ENCODE measurements at regions not wholly inside any gene's neighbourhood (a gene's known extent, or its start where the extent isn't known, plus 50 kb on each side); places are given as distances from the start of the nearest gene placed in this dataset.
"Not testable (repeated sequence)": the region's sequence is repeated elsewhere in the genome, so short reads cannot be mapped to it uniquely, and the experiment has no call there.

DNA sequence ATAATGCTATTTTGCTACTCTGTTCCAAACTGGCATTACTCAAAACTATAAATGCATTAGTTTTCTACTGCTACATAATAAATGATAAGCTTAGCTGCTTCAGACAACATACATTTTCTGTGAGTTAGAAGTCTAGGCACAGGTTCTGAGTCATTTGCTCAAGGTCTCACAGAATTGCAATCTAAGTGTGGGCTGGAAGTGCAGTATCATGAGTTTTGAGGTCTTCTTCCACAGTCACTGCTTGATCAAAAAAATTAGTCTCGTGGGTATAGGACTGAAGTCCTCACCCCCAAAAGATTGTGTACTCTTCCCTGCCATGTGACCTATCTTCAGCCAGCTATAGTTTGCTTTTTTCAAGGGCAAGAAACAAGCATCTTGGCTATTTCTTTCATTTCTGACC is 676.9 kb downstream of the ADCYAP1 start:
- DNase-seq: no peak

DNA sequence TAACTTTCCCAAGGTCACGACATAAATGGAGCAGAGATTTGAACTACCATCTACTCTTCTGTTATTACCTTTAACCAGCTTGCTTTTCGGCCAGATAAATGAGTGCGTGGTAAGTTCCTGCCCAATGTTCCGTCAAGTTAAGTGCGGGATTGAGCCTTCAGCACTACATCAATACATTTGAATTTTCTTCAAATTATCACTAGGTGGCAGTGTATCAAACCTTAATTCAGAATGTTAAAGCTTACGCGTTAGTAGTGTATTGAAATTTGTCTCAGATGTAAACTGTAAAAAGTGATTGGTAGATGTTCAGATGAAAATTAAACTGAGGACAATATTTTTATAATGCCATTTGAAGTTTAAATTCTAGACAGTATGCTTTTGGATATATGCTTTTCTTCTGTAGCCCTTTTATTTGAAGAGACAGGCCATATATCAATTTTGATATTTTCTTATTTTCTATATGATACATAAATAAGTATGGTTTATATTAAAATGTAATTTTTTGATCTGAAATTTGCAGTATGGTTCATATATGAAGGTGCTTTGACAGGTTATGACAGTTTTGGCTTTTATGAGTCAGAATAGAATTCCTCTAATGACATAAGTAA is 681.3 kb downstream of the ADCYAP1 start:
- DNase-seq: peak; percentile 3

DNA sequence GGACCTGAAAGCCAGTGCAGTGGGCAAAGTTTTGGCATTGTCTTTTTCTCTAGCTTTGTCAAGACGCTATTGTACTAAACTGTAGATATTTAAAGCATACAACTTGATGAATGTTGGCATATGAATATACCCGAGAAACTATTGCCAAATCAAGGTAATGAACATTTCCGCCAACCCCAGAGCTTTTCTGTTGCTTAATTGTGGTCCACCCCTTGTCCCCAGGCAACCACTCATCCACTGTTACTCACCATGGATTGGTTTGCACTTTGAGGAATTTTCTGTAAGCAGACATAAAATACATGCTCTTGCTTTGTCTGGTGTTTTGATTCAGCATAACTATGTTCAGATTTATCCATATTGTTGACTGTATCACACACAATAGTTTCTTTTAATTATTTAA is 688.4 kb downstream of the ADCYAP1 start:
- no peak for DNase-seq

DNA sequence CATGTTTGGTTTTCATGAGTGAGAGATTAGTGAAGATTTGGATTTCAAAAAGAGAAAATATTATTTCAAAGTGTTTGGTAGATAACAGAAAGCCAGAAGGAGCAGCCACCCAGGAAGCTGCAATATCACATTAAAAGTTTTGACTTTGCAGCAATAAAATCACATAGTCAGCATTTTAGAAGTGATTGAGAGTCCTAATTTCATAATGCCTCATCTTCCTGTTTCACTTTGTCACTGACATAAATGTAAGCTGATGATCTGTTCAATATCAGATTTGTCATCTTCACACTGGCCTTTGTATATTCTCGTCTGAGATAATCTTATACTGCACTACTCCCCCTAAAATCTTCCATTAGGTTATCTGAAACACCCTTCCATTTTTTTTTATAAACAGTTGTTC is 690.5 kb downstream of the ADCYAP1 start:
- no peak for DNase-seq

DNA sequence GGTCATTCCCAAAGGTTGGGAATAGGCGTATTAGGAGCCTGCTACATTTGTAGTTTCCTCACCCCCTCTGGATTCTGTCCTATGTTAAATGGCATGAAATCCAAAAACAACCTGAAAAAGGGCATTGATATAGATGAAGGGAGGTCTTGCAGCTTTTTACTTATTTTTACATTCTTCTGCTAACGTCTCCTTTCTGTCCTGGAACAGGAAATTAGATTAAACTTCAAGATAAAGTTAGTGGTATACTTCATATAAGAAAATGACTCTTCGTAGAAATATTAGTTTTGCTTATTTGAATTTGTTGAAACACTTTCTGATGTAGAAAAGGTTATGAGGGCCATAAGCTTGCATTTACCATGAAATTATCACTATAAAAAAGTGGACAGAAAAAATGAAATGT is 694.5 kb downstream of the ADCYAP1 start:
- no peak for DNase-seq

DNA sequence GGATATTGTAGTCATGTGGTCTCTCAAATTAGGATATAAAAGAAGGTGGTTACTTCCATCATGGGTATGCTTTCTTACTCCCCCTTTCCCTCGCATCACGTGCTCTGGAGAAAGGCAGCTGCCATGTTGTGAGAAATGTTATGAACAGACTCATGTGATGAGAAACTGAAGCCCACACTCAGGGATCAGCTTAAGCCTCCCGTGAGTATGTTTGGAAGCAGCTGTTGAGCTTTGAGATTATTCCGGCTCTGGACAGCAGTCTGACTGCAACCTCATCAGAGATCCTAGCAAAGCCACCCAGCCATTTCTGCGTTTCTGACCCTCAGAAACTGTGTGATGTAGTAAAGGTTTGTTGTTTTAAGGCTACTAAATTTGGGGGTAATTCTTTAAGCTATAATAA is 700.1 kb downstream of the ADCYAP1 start:
- no peak for DNase-seq

DNA sequence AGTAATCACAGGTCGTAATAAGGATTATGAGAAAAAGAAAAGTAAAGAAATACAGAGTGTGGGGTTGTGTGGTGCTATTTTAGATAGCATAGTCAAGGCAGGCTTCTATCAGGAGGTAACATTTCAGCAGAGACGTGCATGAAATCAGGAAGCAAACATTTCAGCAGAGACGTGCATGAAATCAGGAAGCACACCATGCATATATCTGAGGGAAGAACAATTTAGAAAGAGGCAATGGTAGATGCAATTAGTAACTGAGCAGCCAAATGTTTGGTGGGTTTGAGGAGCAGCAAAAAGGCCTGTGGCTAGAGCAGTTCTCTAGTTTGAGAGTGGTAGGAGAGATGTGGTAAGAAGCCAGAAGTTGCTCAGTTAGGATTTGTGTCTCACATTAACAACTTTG is 713.7 kb downstream of the ADCYAP1 start:
- no peak for DNase-seq

DNA sequence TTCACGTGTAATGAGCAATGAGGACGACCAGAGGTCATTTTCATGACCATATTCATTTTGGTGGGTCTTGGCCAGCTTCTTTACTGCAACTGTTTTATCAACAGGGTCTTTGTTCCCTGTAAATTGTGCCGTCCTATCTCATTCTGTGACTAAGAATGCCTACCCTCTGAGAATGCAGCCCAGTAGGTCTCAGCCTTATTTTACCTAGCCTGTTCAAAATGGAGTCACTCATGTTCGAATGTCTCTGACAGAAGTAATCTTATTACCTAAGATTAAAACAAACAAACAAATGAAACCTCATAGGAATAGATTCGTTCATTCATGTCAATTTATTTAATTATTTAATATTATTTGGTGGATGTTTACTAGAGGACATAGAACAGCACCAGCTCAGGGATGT is 714.8 kb downstream of the ADCYAP1 start:
- no peak for DNase-seq

DNA sequence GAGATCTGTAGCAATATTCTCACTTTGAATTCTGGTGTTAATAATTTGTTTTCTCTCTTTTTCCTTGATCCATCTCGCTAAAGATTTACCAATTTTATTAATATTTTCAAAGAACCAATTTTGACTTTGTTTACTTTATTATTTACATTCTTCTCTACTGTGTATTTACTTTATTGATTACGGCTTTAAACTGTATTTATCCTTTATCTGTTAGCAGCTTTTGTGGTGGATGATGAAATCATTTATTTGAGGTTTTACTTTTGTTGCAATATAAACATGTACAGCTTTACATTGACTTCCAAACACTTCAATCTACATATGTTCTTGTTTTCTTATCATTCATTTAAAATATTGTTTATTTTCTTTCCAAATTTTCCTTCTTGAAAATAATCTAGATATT is 719.9 kb downstream of the ADCYAP1 start:
- DNase-seq: no peak

DNA sequence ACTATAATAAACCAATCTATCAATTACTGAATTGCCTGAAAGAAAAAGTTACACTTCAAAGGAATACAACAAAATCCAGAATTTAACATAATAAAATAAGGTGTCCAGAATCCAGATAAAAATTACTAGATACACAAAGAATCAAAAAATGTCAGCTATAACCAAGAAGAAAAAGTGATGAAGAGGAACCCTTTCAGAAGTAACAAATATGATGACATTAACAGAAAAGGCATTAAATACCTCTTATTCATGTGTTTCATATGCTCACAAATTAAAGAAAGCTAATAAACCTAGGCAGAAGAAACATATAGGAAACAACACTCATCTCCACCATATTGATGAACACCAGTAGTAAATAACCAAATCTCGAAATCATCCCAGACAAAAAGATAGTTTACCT is 722.8 kb downstream of the ADCYAP1 start:
- no peak for DNase-seq

DNA sequence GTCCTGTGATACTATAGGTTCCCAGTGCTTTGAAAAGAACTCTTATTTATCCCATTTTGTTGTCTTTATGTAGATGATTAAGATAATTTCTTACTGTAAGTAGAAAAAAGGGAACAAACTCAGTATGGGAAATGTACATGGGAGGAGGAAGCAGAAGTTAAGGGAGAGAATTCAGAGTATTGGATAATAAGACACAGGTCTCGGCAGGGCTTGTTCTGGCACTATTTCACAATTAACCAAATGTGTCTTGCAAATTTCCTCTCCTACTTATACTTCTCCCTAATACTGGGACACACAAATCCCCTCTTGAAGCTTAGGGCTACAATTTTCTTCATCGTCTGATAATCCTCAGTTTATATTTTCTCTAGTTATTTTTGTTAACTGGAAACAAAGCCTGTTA is 744.0 kb downstream of the ADCYAP1 start:
- DNase-seq: no peak

DNA sequence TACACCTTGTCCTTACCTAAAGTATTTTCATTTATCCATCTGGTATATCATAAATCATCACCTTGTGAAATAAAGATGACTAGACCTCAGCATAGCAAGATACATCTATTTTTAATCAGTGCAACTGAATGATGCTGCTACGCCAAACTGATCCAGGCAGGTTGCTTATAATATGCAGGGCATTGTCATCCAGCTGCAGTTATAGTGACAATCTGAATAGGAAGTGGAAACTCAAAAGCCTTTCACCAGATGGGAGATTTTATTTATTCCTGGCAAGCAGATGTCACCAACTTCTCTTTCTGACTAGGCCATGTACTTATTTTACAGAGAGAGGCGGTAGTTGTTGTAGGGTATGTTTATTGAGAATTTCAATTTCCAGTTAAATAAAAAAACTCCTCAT is 747.3 kb downstream of the ADCYAP1 start:
- no peak for DNase-seq

DNA sequence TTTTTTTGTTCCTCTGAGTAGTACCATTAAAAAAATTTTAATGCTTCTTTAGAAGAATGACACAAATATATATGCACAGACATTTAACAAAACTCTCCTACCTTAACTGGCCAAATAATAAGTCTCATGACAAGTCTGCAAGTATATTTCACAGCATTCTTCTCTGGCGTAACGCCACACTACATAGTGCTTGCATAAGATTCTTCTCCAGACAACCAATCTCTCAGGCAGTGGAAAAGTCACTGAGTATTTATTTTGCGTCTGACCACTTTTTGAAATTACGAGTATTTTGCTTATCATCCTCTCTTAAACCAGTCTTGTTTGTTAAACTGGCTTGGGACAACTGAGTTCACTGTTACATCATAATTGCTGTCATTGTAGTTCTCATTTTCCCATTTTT is 749.2 kb downstream of the ADCYAP1 start:
- no peak for DNase-seq

DNA sequence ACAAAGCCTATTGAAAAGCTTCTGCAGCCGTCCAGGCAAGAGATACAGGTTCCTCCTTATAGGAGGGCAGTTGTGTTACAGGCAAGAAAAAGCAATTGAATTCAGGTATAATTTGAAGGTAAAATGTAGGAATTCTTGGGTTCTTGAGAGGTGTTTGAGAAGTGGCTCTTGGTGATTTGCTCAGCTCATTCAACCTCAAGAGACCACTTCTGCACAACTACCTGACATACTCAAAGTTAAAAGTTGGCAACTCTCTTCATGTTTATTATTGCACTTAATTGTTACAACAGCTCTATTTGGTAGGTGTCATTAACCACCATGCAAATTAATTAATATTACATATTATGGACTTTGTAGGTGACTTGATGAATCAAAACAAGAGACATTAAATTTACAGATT is 753.2 kb downstream of the ADCYAP1 start:
- DNase-seq: no peak

DNA sequence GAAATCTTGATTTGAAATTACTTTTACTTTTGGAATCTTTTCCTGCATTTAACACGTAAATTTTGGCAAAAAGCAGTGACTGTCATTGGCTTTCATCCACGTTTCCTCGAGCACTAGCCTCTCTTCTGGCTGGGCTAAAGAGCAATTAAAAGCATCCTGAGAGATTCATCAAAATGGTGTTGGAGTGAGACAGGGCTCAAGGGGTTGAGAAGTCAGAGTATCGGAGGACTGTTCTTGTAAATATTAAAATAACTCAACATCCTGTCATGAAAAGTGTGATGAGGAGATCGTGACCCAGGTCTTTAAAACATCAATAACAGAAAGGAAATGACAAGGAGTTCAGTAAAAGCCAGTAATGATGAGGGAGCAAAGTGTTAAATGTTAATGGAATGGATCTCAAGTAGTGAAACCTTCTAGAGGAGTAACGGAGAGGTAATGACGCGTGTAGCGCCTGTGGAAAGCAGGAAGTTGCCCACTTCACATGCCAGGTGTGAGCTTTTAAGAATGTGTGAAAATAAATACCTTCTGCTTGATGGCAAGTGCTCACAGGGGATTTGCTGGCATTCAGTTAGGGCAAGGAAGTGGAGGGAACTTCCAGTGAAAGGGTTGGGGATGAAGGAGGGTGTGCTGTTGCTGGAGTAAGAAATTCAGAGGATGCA is 754.4 kb downstream of the ADCYAP1 start:
- no peak for DNase-seq

DNA sequence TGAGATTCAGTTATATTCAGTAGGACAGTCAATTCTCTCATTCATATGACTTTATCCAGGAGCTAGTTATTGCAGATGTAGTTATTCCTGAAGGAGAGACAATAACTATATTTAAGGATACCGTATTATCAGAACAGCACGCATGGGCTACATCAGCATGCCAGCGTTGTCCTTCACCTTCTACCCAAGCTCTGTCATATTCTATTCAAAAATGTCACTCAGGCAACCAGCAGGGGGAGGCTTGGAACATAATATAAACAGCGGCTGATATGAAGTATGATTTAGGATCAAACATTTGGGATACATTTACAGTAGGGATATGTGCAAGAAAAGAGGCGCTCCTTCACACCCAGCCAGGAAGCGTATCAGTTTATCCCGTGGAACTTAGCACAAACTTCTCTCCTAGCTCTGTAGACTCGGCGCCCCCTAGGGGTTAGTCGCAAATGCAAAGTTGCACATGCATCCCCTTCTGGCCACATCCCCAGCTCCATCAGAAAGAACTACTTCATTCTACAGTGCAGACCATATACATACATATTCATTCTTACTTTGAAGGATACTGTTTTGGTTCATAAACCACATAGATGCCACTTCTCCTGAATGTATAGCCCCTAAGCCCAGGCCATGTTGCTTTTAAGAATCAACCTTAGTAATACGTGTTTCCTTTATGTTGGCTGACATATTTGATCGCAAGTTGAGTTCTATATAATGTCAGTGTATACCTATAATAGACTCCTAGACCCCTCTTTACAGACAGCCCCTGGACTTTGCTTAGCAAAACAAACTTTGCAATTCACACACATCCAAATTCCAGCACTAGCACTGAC is 759.4 kb downstream of the ADCYAP1 start:
- no peak for DNase-seq

DNA sequence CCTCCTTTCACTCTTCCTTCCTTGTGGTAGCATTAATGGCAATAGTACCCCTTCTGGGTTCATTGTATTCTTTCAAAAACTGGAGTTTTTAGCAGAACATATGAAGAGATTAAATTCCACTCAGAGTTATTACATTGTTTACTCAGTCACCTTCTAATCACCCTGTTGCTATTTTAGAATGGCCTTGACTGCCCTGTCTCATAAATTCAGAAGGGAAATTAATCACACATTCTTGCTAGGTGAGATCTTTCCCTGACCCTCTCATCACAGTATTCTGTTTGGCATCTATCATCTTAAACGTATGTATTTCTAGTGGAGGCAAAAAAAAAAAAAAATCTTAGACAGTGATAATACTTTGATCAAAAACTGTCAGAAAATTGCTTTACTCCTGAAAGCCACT is 760.4 kb downstream of the ADCYAP1 start:
- DNase-seq: peak; percentile 47

DNA sequence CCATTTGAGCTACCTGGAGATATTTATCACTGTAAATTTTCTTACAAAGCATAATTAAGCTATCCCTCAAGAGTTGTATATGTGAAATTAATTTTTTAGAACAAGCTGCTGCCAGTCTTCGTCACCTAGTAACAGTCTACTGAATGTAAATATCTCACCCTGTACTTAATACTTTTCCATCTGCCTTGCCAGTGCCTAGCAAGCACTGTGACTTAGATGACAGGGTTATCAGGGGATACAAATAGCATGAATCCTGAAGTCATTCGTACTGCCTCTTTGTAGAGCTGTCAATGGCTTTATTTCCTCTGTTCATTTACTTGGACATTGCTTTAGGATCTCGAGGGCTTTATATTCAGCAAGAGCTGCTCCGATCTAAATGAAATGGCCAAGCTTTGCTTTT is 763.6 kb downstream of the ADCYAP1 start:
- DNase-seq: no peak

DNA sequence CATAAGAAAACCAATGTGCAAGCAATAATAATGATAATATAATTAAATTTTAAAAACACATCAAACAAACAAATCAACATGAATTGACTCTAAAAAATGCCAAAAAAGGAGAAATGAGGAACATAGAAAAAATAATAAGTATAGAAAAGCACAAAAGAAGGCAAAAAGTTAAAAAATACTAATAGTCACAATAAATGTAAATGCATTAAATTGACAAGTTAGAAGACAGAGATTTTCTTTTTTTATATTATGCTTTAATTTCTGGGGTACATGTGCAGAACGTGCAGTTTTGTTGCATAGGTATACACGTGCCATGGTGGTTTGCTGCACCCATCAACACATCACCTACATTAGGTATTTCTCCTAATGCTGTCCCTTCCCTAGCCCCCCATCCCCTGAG is 767.0 kb downstream of the ADCYAP1 start:
- not testable (repeated sequence) for DNase-seq

DNA sequence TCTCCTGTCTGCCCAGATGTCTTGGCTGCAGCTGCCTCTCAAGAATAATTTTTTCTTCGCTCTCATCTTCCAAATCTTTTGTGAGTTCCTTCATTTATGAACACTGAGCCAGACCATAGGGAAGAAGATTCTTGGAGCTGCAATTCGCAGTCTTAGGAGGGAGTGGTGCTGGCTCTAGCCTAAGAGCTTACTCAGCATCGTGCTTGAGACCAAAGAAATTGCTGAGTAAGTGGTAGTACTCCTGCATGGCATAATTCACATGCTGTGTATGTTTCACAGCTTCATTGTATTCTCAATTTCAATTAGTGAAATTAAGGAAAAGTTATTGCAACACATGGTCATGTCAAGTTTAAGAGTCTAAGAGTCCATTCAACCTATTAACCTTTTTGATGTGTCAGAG is 771.7 kb downstream of the ADCYAP1 start:
- DNase-seq: no peak

DNA sequence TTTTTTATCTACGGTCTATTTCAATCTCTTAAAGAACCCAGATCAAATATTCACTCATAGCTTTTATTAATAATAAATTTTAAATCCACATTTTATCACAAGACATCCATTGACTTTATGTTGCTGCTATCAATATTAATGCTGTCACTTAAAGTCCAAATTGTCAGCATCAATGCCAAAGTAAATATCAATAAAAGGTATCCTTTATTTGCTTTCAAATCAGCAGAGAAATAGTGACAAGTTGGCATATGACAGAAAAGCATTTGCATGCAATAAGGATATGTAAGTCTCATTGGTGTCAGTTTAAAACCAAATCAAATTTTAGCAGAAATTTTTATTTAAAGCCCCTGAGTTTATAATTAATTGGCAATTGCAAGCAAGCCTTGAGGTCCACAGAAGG is 775.4 kb downstream of the ADCYAP1 start:
- DNase-seq: no peak

DNA sequence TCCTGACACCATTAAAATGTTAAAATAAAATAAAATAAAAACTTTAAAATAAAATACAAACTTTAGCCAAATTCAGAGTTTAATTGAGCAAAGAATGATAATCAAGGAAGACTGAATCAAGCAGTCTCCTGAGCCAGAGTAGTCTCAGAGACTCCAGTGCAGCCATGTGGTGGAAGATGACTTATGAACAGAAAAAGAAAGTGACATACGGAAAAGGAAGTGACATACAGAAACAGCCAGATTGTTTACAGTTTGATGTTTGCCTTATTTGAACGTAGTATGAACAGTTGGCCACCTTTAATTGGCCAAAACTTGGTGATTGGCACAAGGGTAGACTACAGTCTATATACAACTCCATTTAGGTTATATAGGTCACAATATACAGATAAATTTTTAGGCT is 787.2 kb downstream of the ADCYAP1 start:
- no peak for DNase-seq

DNA sequence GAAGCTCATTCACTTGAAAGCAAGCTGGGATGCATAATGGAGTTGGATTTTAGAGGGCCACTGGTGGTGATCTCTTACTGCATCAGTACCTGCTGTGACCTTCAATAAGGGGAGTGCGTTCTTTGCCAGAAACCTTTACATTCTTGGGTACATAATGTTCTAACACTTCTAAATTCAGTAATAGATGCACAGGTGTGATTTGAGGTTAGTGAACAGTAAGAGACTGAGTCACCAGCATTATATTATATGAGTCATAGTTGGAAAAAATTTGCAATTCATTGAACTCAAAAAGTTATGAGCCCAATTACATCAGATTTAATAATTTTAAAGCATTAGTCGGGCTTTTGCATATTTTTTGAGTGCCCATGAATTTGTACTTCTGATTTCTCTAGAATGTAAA is 803.3 kb downstream of the ADCYAP1 start:
- DNase-seq: peak; percentile 6

DNA sequence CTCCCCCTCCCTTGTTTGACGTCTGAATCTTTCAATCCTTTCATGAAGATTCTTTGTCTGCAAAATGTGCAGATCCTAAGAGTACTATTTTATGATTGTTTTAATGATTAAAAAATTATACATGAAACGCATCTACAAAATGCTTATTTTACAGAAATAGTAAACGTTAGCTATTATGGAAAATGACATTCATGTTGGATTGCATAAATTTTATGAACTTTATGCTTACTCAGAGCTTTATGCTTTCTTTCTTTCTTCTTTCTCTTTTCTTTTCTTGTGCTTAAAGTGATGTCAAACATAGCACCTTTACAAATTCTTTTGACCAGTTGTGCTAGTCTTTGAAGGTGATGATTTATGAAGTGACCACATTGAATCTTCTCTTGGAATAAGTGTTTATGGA is 805.4 kb downstream of the ADCYAP1 start:
- DNase-seq: no peak
